ENCODE measurements at regions not wholly inside any gene's neighbourhood (a gene's known extent, or its start where the extent isn't known, plus 50 kb on each side); places are given as distances from the start of the nearest gene placed in this dataset.

DNA sequence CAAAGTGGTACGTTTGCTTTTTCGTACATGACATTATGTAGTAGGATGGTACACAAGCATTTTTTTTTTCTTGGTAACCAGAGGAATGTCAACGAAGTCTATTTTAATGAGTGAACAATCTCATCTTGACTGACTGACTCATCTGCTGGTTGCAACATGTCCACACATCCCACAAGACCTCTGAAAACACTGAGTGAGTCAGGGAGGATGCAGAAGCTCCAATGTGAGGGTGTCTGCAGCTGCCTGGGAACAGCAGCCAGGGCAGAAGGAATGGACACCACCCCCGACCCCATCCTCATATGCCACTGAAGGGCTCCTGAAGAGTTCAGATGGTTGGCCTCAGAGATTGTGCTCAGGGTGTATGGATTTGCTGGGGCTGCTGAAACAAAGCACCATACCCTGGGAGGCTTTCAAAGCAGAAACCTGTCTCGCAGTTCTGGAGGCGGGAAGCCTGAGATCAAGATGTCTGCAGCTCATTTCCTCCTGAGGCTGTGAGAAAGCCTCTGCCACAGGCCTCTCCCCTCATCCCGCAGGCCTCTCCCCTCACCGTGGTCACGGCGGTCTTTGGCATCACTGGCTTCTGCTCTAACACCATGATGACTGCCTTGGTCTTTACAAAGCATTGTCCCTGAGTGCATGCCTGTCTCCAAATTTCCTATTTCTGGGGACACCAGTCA is 124.6 kb downstream of the LRATD1 start:
- no peak for TF ChIP-seq POLR2AphosphoS5 (IDR thresholded peaks at IDR 0.05; ENCODE audit: borderline replicate concordance, low read depth, low read length)
- no peak for TF ChIP-seq EZH2 (IDR thresholded peaks at IDR 0.05)
- TF ChIP-seq FOXP2 (optimal IDR thresholded peaks at IDR 0.05; ENCODE audit: control extremely low read depth, extremely low read length, insufficient read depth), result no peak
